ENCODE measurements at regions not wholly inside any gene's neighbourhood (a gene's known extent, or its start where the extent isn't known, plus 50 kb on each side); places are given as distances from the start of the nearest gene placed in this dataset.

- no peak for DNase-seq (ENCODE audit: extremely low read depth, insufficient read length)
- TF ChIP-seq, protein P1, sequence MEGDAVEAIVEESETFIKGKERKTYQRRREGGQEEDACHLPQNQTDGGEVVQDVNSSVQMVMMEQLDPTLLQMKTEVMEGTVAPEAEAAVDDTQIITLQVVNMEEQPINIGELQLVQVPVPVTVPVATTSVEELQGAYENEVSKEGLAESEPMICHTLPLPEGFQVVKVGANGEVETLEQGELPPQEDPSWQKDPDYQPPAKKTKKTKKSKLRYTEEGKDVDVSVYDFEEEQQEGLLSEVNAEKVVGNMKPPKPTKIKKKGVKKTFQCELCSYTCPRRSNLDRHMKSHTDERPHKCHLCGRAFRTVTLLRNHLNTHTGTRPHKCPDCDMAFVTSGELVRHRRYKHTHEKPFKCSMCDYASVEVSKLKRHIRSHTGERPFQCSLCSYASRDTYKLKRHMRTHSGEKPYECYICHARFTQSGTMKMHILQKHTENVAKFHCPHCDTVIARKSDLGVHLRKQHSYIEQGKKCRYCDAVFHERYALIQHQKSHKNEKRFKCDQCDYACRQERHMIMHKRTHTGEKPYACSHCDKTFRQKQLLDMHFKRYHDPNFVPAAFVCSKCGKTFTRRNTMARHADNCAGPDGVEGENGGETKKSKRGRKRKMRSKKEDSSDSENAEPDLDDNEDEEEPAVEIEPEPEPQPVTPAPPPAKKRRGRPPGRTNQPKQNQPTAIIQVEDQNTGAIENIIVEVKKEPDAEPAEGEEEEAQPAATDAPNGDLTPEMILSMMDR (IDR thresholded peaks at IDR 0.05; ENCODE audit: insufficient read depth, low read length, poor library complexity, severe bottlenecking), result no peak
- Histone ChIP-seq H3K36me3 (ENCODE audit: control insufficient read depth, insufficient read depth, low read length) (no peaks in the 10 kb centered on the region), H3K27me3 (replicated peaks; ENCODE audit: control insufficient read depth, insufficient read depth, low read length) (no peaks in the 10 kb centered on the region), H3K4me3 (replicated peaks; ENCODE audit: low read depth, low read length) (no peak overlapping the region)
Observed at GRCh38 chr18:67582488-67582887, 66.0 kb upstream of the DSEL start.

GRCh38 chr18:67581178-67581577 is 64.7 kb upstream of the DSEL start:
- Histone ChIP-seq H3K27me3 (replicated peaks; ENCODE audit: control insufficient read depth, insufficient read depth, low read length) (no peaks in the 10 kb centered on the region), H3K36me3 (ENCODE audit: control insufficient read depth, insufficient read depth, low read length) (no peaks in the 10 kb centered on the region), H3K4me3 (replicated peaks; ENCODE audit: low read depth, low read length) (no peak overlapping the region)
- no peak for DNase-seq (ENCODE audit: extremely low read depth, insufficient read length)
- TF ChIP-seq, protein P1 (IDR thresholded peaks at IDR 0.05; ENCODE audit: insufficient read depth, low read length, poor library complexity, severe bottlenecking), result no peak

DNA sequence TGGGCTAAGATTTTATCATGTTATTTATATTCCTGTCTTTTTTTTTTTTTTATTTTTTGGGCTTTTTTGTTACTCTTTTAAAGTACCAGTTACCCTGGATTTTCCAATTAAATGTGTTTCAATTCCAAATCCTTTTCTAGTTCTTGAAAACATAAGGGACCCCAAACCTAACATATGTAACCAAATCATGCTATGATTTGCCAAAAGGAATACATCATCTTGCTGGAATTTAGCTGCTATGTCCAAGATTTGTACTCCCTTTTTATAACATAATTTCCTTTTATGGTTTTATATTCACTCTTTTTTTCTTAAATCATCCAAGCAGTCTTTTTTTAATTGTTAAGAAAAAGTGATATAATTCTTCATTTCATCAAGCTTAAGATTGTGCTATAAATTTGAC is 60.9 kb upstream of the DSEL start:
- TF ChIP-seq, protein P1 (IDR thresholded peaks at IDR 0.05; ENCODE audit: insufficient read depth, low read length, poor library complexity, severe bottlenecking), result no peak
- Histone ChIP-seq H3K4me3 (replicated peaks; ENCODE audit: low read depth, low read length) (no peak overlapping the region), H3K36me3 (ENCODE audit: control insufficient read depth, insufficient read depth, low read length) (no peaks in the 10 kb centered on the region), H3K27me3 (replicated peaks; ENCODE audit: control insufficient read depth, insufficient read depth, low read length) (no peaks in the 10 kb centered on the region)
- DNase-seq (ENCODE audit: extremely low read depth, insufficient read length), result no peak

- TF ChIP-seq, protein P1 (IDR thresholded peaks at IDR 0.05; ENCODE audit: insufficient read depth, low read length, poor library complexity, severe bottlenecking), result no peak
- no peak overlapping the region for H3K4me3 ChIP-seq (replicated peaks; ENCODE audit: low read depth, low read length)
- no peak for DNase-seq (ENCODE audit: extremely low read depth, insufficient read length)
- H3K36me3 ChIP-seq (ENCODE audit: control insufficient read depth, insufficient read depth, low read length), result no peaks in the 10 kb centered on the region
- no peaks in the 10 kb centered on the region for H3K27me3 ChIP-seq (replicated peaks; ENCODE audit: control insufficient read depth, insufficient read depth, low read length)
Observed at GRCh38 chr18:67574749-67575148, 58.2 kb upstream of the DSEL start.

DNA sequence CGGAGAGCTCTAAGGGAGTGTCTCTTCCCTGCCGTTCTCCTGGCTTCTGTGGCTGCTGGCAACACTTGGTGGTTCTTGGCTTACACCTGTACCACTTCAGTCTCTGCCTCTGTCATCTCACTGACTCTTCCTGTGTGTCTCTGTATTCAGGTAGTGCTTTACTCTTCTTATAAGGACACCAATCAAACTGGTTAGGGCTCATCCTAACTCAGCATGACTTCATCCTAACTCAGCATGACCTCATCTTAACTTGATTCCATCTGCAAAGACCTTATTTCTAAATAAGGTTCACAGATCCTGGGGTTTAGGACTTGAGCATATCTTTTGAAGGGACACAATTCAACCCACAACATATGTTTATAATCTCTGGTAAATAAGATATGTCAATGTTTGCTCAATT is 51.6 kb upstream of the DSEL start:
- Histone ChIP-seq H3K4me3 (replicated peaks; ENCODE audit: low read depth, low read length) (no peak overlapping the region), H3K36me3 (ENCODE audit: control insufficient read depth, insufficient read depth, low read length) (no peaks in the 10 kb centered on the region), H3K27me3 (replicated peaks; ENCODE audit: control insufficient read depth, insufficient read depth, low read length) (no peaks in the 10 kb centered on the region)
- DNase-seq (ENCODE audit: extremely low read depth, insufficient read length), result no peak
- TF ChIP-seq, protein P1 (IDR thresholded peaks at IDR 0.05; ENCODE audit: insufficient read depth, low read length, poor library complexity, severe bottlenecking), result no peak

Measured in GM06990 (cell line).